Activated T-cell treated with anti-CD3 and anti-CD28 coated beads, Interleukin-2, amount 50 U/mL, for 72 hours (primary cell): ENCODE measurements at regions not wholly inside any gene's neighbourhood (a gene's known extent, or its start where the extent isn't known, plus 50 kb on each side); places are given as distances from the start of the nearest gene placed in this dataset.

ENCODE experiments used
- ATAC-seq, 2 donors: fragments of 150-1000 bp; cut with Tn5 transposase; replicated peaks in 1 of 2; 2 replicates each; pipeline ENCODE4 v1.10.0; 2021; ENCODE audit warnings: moderate library complexity in 2 of 2, mild to moderate bottlenecking in 1 of 2
- DNase-seq, 2 donors: peaks; one replicate each; pipeline ENCODE4 v3.0.0; 2021 to 2022; ENCODE audit warnings: mixed read lengths in 1 of 2
- H3K27ac Mint-ChIP-seq: one replicate; pipeline ENCODE4 v1.8.0; 2022; ENCODE audit warnings: mild to moderate bottlenecking, moderate library complexity, mixed read lengths
- H3K27me3 Mint-ChIP-seq: one replicate; pipeline ENCODE4 v1.8.0; 2022; ENCODE audit warnings: low read depth, mixed read lengths
- H3K36me3 Mint-ChIP-seq, 2 donors: one replicate each; pipeline ENCODE4 v1.8.0; 2022; ENCODE audit warnings: mixed read lengths in 2 of 2, mild to moderate bottlenecking in 1 of 2; ENCODE audit not compliant: insufficient read depth in 2 of 2
- H3K4me1 Mint-ChIP-seq: one replicate; pipeline ENCODE4 v1.8.0; 2022; ENCODE audit warnings: low read depth, mixed read lengths
- H3K4me3 Mint-ChIP-seq, 2 donors: one replicate each; pipeline ENCODE4 v1.8.0; 2022; ENCODE audit warnings: mild to moderate bottlenecking in 2 of 2, mixed read lengths in 2 of 2, moderate library complexity in 2 of 2
- H3K9me3 Mint-ChIP-seq, 2 donors: one replicate each; pipeline ENCODE4 v1.8.0; 2022; ENCODE audit warnings: mixed read lengths in 2 of 2

GRCh38 chr14:79937433-79937832 is 273.9 kb downstream of the DIO2 start:
- no peak for DNase-seq
- Mint-ChIP-seq H3K4me3 (no peak overlapping the region), H3K4me1 (no peaks in the 10 kb centered on the region), H3K27ac (no peak overlapping the region), H3K9me3 (peaks cover 2% of the 10 kb centered on the region in 2 donors), H3K36me3 (no peaks in the 10 kb centered on the region), H3K27me3 (no peaks in the 10 kb centered on the region)
- ATAC-seq, result no peak

DNA sequence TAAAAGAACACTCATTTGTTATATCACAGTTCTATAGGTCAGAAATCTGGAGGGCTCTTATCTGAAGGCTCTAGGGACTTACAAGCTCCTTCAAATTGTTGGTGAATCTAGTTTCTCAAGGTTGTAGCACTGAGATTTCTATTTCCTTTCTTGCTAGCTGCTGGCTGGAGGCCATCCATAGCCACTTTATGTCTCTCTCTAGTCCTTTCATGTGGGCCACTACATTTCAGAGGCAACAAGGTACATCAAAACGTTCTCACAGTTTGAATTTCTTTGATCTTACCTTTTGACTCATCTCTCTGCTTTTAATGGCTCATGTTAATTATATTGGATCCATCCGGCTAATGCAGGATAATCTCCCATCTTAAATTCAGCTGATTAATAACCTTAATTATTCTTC is 286.8 kb downstream of the DIO2 start:
- Mint-ChIP-seq H3K9me3 (peaks cover 23% of the 10 kb centered on the region in 2 donors), H3K4me1 (no peaks in the 10 kb centered on the region), H3K36me3 (no peaks in the 10 kb centered on the region), H3K27me3 (no peaks in the 10 kb centered on the region), H3K4me3 (no peak overlapping the region), H3K27ac (no peak overlapping the region)
- no peak for DNase-seq
- ATAC-seq, result no peak

GRCh38 chr14:79920180-79920692 is 291.1 kb downstream of the DIO2 start:
- H3K27me3 Mint-ChIP-seq, result no peaks in the 10 kb centered on the region
- no peaks in the 10 kb centered on the region for H3K36me3 Mint-ChIP-seq
- H3K9me3 Mint-ChIP-seq, result peaks cover 11 to 16% of the 10 kb centered on the region in 2 donors
- H3K4me3 Mint-ChIP-seq, result no peak overlapping the region
- no peaks in the 10 kb centered on the region for H3K4me1 Mint-ChIP-seq
- DNase-seq (no peak), ATAC-seq (no peak)
- no peak overlapping the region for H3K27ac Mint-ChIP-seq
